Liver (tissue), 8 donors: ENCODE measurements at regions not wholly inside any gene's neighbourhood (a gene's known extent, or its start where the extent isn't known, plus 50 kb on each side); places are given as distances from the start of the nearest gene placed in this dataset.

Experiments used
- DNase-seq: peaks from one replicate; pipeline ENCODE4 v3.0.0-alpha.2; 2017; ENCODE audit warnings: low spot score
- H3K27ac ChIP-seq, 2 donors: one replicate each; pipeline ENCODE4 v1.7.0; 2013; ENCODE audit warnings: inconsistent platforms in 2 of 2, low read length in 2 of 2, control low read depth in 1 of 2, low read depth in 1 of 2, mild to moderate bottlenecking in 1 of 2
- H3K27me3 ChIP-seq, 4 donors: one replicate each; pipeline versions ENCODE4 v1.6.1 to v1.7.0; 2013; ENCODE audit warnings: low read length in 3 of 4, inconsistent platforms in 1 of 4, mild to moderate bottlenecking in 1 of 4, moderate library complexity in 1 of 4; ENCODE audit not compliant: control insufficient read depth in 4 of 4, insufficient read depth in 4 of 4
- H3K36me3 ChIP-seq, 4 donors: one replicate each; pipeline versions ENCODE4 v1.6.1 to v1.7.0; 2013; ENCODE audit warnings: low read length in 3 of 4, mild to moderate bottlenecking in 3 of 4, low read depth in 1 of 4, moderate library complexity in 1 of 4; ENCODE audit not compliant: control insufficient read depth in 4 of 4, insufficient read depth in 3 of 4
- H3K4me1 ChIP-seq, 4 donors: one replicate each; pipeline versions ENCODE4 v1.6.1 to v1.7.0; 2013; ENCODE audit warnings: low read length in 3 of 4, mild to moderate bottlenecking in 3 of 4, moderate library complexity in 1 of 4; ENCODE audit not compliant: control insufficient read depth in 4 of 4, insufficient read depth in 4 of 4
- H3K4me3 ChIP-seq, 3 donors: one replicate each; pipeline versions ENCODE4 v1.6.1 to v1.7.0; 2013; ENCODE audit warnings: low read length in 3 of 3, control low read depth in 1 of 3, low read depth in 1 of 3, mild to moderate bottlenecking in 1 of 3
- H3K9ac ChIP-seq, 2 donors: one replicate each; pipeline ENCODE4 v1.7.0; 2013; ENCODE audit warnings: low read length in 2 of 2, mild to moderate bottlenecking in 2 of 2, moderate library complexity in 2 of 2, control low read depth in 1 of 2, low read depth in 1 of 2
- H3K9me3 ChIP-seq, 4 donors: one replicate each; pipeline versions ENCODE4 v1.6.1 to v1.7.0; 2013; ENCODE audit warnings: low read length in 3 of 4; ENCODE audit not compliant: control insufficient read depth in 4 of 4
- EGR1 ChIP-seq, 2 donors: IDR thresholded peaks; 2 replicates each; pipeline ENCODE4 v1.6.1; 2016 to 2018; ENCODE audit warnings: antibody characterized with exemption in 2 of 2, low read depth in 2 of 2
- FOXA1 ChIP-seq: IDR thresholded peaks from 2 replicates; pipeline ENCODE4 v1.6.1; 2016; ENCODE audit warnings: antibody characterized with exemption
- FOXA2 ChIP-seq: IDR thresholded peaks from 2 replicates; pipeline ENCODE4 v1.6.1; 2016; ENCODE audit warnings: antibody characterized with exemption
- GABPA ChIP-seq, 2 donors: IDR thresholded peaks in 1 of 2; conservative IDR thresholded peaks in 1 of 2; 2 replicates each; pipeline ENCODE4 v1.6.1; 2016; ENCODE audit warnings: antibody characterized with exemption in 2 of 2, mild to moderate bottlenecking in 1 of 2, moderate library complexity in 1 of 2
- HNF4A ChIP-seq, 2 donors: conservative IDR thresholded peaks; 2 replicates each; pipeline ENCODE4 v1.6.1; 2016; ENCODE audit warnings: antibody characterized with exemption in 2 of 2, mild to moderate bottlenecking in 2 of 2
- HNF4G ChIP-seq: IDR thresholded peaks from 2 replicates; pipeline ENCODE4 v1.6.1; 2016; ENCODE audit warnings: antibody characterized with exemption
- NR2F2 ChIP-seq: IDR thresholded peaks from 2 replicates; pipeline ENCODE4 v1.6.1; 2016; ENCODE audit warnings: antibody characterized with exemption
- RXRA ChIP-seq, 2 donors: IDR thresholded peaks; 2 replicates each; pipeline ENCODE4 v1.6.1; 2017 to 2018; ENCODE audit warnings: antibody characterized with exemption in 2 of 2, mild to moderate bottlenecking in 1 of 2
- SP1 ChIP-seq: IDR thresholded peaks from 2 replicates; pipeline ENCODE4 v1.6.1; 2018; ENCODE audit warnings: antibody characterized with exemption, mild to moderate bottlenecking
- TAF1 ChIP-seq: conservative IDR thresholded peaks from 2 replicates; pipeline ENCODE4 v1.6.1; 2016; ENCODE audit warnings: antibody characterized with exemption, mild to moderate bottlenecking
- YY1 ChIP-seq: IDR thresholded peaks from 2 replicates; pipeline ENCODE4 v1.6.1; 2016; ENCODE audit warnings: antibody characterized with exemption, mild to moderate bottlenecking
- WGBS: extraction: QIAGEN DNeasy Blood & Tissue Kit; methylation state at CpG from one replicate; pipeline ENCODE4 v1.1.7; 2013; 5-methylcytosine and 5-hydroxymethylcytosine counted together
- TF ChIP-seq, protein P1 (sequence below): IDR thresholded peaks from 2 replicates; pipeline ENCODE4 v1.6.1; 2016; ENCODE audit warnings: antibody characterized with exemption
- TF ChIP-seq, protein P2 (sequence below): fragments of 150-350 bp; IDR thresholded peaks from 2 replicates; pipeline ENCODE4 v1.5.1; 2017; ENCODE audit warnings: improper control_type of control experiment, low read depth, low read length; ENCODE audit not compliant: missing input control
- TF ChIP-seq, protein P3 (sequence below): IDR thresholded peaks from 2 replicates; pipeline ENCODE4 v1.6.1; 2016; ENCODE audit warnings: antibody characterized with exemption, mild to moderate bottlenecking
- donor health status: healthy.
- donor health status: healthy.
- donor health status: healthy.
- donor health status: healthy.
- donor health status: healthy.

DNA sequence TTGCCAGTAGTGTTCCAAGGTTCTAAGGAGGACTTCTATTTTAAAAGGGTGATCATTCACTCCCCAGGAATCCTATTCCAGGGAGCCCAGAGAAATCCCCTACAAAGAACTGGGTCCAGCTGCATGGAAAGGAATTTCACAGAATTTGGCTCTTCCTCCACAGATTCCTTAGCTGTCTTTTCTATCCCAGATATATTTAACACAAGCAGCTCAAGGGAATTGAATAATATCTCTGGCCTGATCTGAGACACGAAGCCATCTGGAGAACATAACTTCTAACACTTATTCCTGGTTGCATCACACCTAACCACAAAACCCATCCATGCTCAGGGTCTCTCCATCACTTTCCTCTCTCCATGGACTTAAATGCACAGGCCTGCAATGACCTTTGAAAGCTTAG is 306.7 kb upstream of the ACVR2A start:
- H3K27ac ChIP-seq = no peak overlapping the region
- TF ChIP-seq FOXA1 (no peak), TAF1 (no peak), EGR1 (IDR thresholded peaks at IDR 0.05; ENCODE audit: low read depth in 2 of 2) (no peak)
- TF ChIP-seq, protein P1, sequence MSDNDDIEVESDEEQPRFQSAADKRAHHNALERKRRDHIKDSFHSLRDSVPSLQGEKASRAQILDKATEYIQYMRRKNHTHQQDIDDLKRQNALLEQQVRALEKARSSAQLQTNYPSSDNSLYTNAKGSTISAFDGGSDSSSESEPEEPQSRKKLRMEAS = no peak
- TF ChIP-seq, protein P2, sequence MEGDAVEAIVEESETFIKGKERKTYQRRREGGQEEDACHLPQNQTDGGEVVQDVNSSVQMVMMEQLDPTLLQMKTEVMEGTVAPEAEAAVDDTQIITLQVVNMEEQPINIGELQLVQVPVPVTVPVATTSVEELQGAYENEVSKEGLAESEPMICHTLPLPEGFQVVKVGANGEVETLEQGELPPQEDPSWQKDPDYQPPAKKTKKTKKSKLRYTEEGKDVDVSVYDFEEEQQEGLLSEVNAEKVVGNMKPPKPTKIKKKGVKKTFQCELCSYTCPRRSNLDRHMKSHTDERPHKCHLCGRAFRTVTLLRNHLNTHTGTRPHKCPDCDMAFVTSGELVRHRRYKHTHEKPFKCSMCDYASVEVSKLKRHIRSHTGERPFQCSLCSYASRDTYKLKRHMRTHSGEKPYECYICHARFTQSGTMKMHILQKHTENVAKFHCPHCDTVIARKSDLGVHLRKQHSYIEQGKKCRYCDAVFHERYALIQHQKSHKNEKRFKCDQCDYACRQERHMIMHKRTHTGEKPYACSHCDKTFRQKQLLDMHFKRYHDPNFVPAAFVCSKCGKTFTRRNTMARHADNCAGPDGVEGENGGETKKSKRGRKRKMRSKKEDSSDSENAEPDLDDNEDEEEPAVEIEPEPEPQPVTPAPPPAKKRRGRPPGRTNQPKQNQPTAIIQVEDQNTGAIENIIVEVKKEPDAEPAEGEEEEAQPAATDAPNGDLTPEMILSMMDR = no peak
- no peaks in the 10 kb centered on the region for H3K36me3 ChIP-seq
- WGBS = 70% methylated on average over 1 of the region's 1 CpG
- H3K9ac ChIP-seq = no peak overlapping the region
- no peaks in the 10 kb centered on the region for H3K9me3 ChIP-seq
- no peak for DNase-seq
- no peaks in the 10 kb centered on the region for H3K27me3 ChIP-seq
- H3K4me3 ChIP-seq = no peak overlapping the region
- no peaks in the 10 kb centered on the region for H3K4me1 ChIP-seq

DNA sequence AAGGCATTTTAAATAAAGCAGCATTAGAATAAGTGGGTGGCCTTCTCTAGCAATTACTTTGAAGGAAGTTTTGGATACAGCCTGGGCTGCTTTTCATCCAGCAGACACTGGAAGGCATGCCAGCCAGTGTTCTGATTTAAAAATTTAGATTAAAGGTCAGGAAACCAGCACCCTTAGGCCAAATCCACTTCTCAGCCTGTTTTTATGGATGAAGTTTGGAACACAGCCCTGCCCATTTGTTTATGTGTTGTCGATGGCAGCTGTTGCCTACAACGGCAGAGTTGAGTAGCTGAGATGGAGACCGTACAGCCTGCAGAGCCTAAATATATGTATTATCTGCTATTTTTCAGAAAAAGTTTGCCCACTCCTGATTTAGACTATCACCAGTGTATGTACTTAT is 313.6 kb upstream of the ACVR2A start:
- H3K4me1 ChIP-seq = peaks cover 0 to 3% (median 0%) of the 10 kb centered on the region in 4 donors
- no peak overlapping the region for H3K27ac ChIP-seq
- 82% methylated on average over 3 of the region's 3 CpGs for WGBS
- no peaks in the 10 kb centered on the region for H3K9me3 ChIP-seq
- DNase-seq = no peak
- TF ChIP-seq, protein P3, sequence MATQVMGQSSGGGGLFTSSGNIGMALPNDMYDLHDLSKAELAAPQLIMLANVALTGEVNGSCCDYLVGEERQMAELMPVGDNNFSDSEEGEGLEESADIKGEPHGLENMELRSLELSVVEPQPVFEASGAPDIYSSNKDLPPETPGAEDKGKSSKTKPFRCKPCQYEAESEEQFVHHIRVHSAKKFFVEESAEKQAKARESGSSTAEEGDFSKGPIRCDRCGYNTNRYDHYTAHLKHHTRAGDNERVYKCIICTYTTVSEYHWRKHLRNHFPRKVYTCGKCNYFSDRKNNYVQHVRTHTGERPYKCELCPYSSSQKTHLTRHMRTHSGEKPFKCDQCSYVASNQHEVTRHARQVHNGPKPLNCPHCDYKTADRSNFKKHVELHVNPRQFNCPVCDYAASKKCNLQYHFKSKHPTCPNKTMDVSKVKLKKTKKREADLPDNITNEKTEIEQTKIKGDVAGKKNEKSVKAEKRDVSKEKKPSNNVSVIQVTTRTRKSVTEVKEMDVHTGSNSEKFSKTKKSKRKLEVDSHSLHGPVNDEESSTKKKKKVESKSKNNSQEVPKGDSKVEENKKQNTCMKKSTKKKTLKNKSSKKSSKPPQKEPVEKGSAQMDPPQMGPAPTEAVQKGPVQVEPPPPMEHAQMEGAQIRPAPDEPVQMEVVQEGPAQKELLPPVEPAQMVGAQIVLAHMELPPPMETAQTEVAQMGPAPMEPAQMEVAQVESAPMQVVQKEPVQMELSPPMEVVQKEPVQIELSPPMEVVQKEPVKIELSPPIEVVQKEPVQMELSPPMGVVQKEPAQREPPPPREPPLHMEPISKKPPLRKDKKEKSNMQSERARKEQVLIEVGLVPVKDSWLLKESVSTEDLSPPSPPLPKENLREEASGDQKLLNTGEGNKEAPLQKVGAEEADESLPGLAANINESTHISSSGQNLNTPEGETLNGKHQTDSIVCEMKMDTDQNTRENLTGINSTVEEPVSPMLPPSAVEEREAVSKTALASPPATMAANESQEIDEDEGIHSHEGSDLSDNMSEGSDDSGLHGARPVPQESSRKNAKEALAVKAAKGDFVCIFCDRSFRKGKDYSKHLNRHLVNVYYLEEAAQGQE = no peak
- TF ChIP-seq, protein P2 = no peak
- TF ChIP-seq RXRA (IDR thresholded peaks at IDR 0.05) = no peak
- no peak for TF ChIP-seq TAF1
- no peak for TF ChIP-seq GABPA (IDR thresholded peaks at IDR 0.05 in 1 of 2, conservative IDR thresholded peaks at IDR 0.05 in 1 of 2)
- no peak for TF ChIP-seq YY1
- TF ChIP-seq, protein P1 = no peak
- no peak for TF ChIP-seq FOXA2
- TF ChIP-seq SP1 = no peak
- no peak for TF ChIP-seq FOXA1
- TF ChIP-seq NR2F2 = no peak
- TF ChIP-seq HNF4A (conservative IDR thresholded peaks at IDR 0.05) = no peak
- no peak for TF ChIP-seq HNF4G
- H3K36me3 ChIP-seq = no peaks in the 10 kb centered on the region
- no peak overlapping the region for H3K4me3 ChIP-seq
- H3K27me3 ChIP-seq = no peaks in the 10 kb centered on the region
- H3K9ac ChIP-seq = no peak overlapping the region
